ENCODE measurements at regions not wholly inside any gene's neighbourhood (a gene's known extent, or its start where the extent isn't known, plus 50 kb on each side); places are given as distances from the start of the nearest gene placed in this dataset.

- Histone ChIP-seq H3K4me3 (ENCODE audit: low read depth in 1 of 2, low read length in 1 of 2) (no peak overlapping the region), H3K27ac (no peak overlapping the region), H3K36me3 (no peaks in the 10 kb centered on the region), H3K4me1 (ENCODE audit: control insufficient read depth in 1 of 2, insufficient read depth in 1 of 2, low read depth in 1 of 2, low read length in 1 of 2) (no peaks in the 10 kb centered on the region), H3K27me3 (no peaks in the 10 kb centered on the region), H3K9me3 (no peaks in the 10 kb centered on the region)
- TF ChIP-seq, protein P1, sequence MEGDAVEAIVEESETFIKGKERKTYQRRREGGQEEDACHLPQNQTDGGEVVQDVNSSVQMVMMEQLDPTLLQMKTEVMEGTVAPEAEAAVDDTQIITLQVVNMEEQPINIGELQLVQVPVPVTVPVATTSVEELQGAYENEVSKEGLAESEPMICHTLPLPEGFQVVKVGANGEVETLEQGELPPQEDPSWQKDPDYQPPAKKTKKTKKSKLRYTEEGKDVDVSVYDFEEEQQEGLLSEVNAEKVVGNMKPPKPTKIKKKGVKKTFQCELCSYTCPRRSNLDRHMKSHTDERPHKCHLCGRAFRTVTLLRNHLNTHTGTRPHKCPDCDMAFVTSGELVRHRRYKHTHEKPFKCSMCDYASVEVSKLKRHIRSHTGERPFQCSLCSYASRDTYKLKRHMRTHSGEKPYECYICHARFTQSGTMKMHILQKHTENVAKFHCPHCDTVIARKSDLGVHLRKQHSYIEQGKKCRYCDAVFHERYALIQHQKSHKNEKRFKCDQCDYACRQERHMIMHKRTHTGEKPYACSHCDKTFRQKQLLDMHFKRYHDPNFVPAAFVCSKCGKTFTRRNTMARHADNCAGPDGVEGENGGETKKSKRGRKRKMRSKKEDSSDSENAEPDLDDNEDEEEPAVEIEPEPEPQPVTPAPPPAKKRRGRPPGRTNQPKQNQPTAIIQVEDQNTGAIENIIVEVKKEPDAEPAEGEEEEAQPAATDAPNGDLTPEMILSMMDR (IDR thresholded peaks at IDR 0.05), result no peak
Observed at GRCh38 chr6:168862346-168862980, 391.2 kb downstream of the THBS2 start.

GRCh38 chr6:168860987-168861386 is 392.7 kb downstream of the THBS2 start:
- Histone ChIP-seq H3K4me3 (ENCODE audit: low read depth in 1 of 2, low read length in 1 of 2) (no peak overlapping the region), H3K4me1 (ENCODE audit: control insufficient read depth in 1 of 2, insufficient read depth in 1 of 2, low read depth in 1 of 2, low read length in 1 of 2) (no peaks in the 10 kb centered on the region), H3K27me3 (no peaks in the 10 kb centered on the region), H3K36me3 (no peaks in the 10 kb centered on the region), H3K27ac (no peak overlapping the region), H3K9me3 (no peaks in the 10 kb centered on the region)
- TF ChIP-seq, protein P1 (IDR thresholded peaks at IDR 0.05), result no peak

DNA sequence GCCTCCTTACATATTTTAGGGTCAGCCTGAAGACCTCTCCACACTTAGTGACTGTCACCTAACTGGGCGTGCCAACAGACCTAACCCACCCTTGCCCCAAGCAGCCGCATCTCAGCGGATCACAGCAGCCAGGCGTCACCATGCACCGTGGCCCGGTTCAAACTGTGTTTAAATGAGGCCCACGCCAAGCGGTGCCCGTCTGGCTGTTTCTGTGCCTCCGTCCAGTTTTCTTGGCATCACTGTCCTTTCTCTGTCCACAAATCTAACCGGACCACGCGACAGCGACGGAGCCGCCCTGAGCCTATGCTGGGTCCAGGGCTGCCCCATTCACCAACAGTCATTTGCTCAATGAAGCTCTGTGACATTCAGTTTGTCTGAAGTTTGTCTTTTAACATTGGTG is 393.3 kb downstream of the THBS2 start:
- Histone ChIP-seq H3K36me3 (no peaks in the 10 kb centered on the region), H3K9me3 (no peaks in the 10 kb centered on the region), H3K27ac (no peak overlapping the region), H3K4me1 (ENCODE audit: control insufficient read depth in 1 of 2, insufficient read depth in 1 of 2, low read depth in 1 of 2, low read length in 1 of 2) (no peaks in the 10 kb centered on the region), H3K4me3 (ENCODE audit: low read depth in 1 of 2, low read length in 1 of 2) (no peak overlapping the region), H3K27me3 (no peaks in the 10 kb centered on the region)
- TF ChIP-seq, protein P1 (IDR thresholded peaks at IDR 0.05), result no peak

DNA sequence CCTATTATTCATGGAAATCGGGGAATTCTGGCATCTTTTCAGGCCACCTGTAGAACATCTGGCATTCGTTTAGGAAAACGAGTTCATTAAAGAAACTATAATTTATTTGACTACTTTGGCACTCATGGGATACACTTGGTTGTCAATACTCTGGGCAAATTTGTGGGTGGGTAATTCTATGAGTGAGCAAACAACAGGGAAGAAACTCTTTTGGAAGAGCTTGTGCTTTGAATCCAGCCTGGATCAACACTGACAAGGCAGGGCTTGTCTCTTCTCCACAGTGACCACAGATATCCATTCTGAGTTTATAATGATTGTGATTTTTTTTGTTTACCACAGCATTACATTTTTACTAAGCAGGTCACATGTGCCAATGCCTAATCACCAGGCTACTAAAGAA is 394.7 kb downstream of the THBS2 start:
- no peak overlapping the region for H3K4me3 ChIP-seq (ENCODE audit: low read depth in 1 of 2, low read length in 1 of 2)
- TF ChIP-seq, protein P1 (IDR thresholded peaks at IDR 0.05), result no peak
- no peaks in the 10 kb centered on the region for H3K36me3 ChIP-seq
- H3K9me3 ChIP-seq, result no peaks in the 10 kb centered on the region
- no peaks in the 10 kb centered on the region for H3K27me3 ChIP-seq
- no peak overlapping the region for H3K27ac ChIP-seq
- H3K4me1 ChIP-seq (ENCODE audit: control insufficient read depth in 1 of 2, insufficient read depth in 1 of 2, low read depth in 1 of 2, low read length in 1 of 2), result no peaks in the 10 kb centered on the region

DNA sequence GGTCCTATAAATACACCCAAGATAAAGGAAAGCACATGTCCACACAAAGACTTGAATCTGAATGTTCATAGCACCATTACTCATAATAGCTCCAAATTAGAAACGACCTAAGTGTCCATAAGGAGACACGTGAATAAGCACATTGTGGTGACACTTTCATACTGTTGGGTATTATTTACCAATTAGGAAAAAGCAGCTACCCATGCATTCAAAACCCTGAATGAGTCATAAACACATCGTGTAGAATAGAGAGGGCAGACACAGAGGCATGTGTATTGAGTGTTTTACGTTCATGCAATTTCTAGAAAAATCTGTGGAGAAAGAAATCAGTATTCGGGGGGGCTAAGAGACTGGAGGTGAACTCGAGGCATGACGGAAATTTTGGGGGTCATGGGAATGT is 396.7 kb downstream of the THBS2 start:
- Histone ChIP-seq H3K27ac (no peak overlapping the region), H3K36me3 (no peaks in the 10 kb centered on the region), H3K9me3 (no peaks in the 10 kb centered on the region), H3K27me3 (no peaks in the 10 kb centered on the region), H3K4me3 (ENCODE audit: low read depth in 1 of 2, low read length in 1 of 2) (no peak overlapping the region), H3K4me1 (ENCODE audit: control insufficient read depth in 1 of 2, insufficient read depth in 1 of 2, low read depth in 1 of 2, low read length in 1 of 2) (no peaks in the 10 kb centered on the region)
- TF ChIP-seq, protein P1 (IDR thresholded peaks at IDR 0.05), result no peak

All from neutrophil (primary cell).